Activated T-helper 2 cell treated with anti-CD3 and anti-CD28 coated beads, Interferon-gamma antibody, Interleukin-2, Interleukin-4, amounts not matched to agents 10 μg/mL and 5 μg/mL and 100 μg/mL, durations not matched to agents 14 hours and 24 hours and 36 hours (primary cell): ENCODE measurements at regions not wholly inside any gene's neighbourhood (a gene's known extent, or its start where the extent isn't known, plus 50 kb on each side); places are given as distances from the start of the nearest gene placed in this dataset.
"Not testable (repeated sequence)": the region's sequence is repeated elsewhere in the genome, so short reads cannot be mapped to it uniquely, and the experiment has no call there.

Source experiments
- DNase-seq: peaks from one replicate; pipeline ENCODE4 v3.0.0; 2021; ENCODE audit warnings: low spot score
- H3K27ac Mint-ChIP-seq: one replicate; pipeline ENCODE4 v1.8.0; 2021; ENCODE audit warnings: mixed read lengths
- H3K27me3 Mint-ChIP-seq: one replicate; pipeline ENCODE4 v1.8.0; 2021; ENCODE audit warnings: low read depth, mixed read lengths
- H3K36me3 Mint-ChIP-seq: one replicate; pipeline ENCODE4 v1.8.0; 2021; ENCODE audit warnings: low read depth, mixed read lengths
- H3K4me1 Mint-ChIP-seq: one replicate; pipeline ENCODE4 v1.8.0; 2021; ENCODE audit warnings: low read depth, mixed read lengths
- H3K4me3 Mint-ChIP-seq: one replicate; pipeline ENCODE4 v1.8.0; 2021; ENCODE audit warnings: low read depth, mild to moderate bottlenecking, moderate library complexity, mixed read lengths
- H3K9me3 Mint-ChIP-seq: one replicate; pipeline ENCODE4 v1.8.0; 2021; ENCODE audit warnings: mixed read lengths
- intact Hi-C: fragments of 100-400 bp; cut with micrococcal nuclease; formaldehyde crosslinking; loops from one replicate; pipeline ENCODE4 v1.15.1; 2023

DNA sequence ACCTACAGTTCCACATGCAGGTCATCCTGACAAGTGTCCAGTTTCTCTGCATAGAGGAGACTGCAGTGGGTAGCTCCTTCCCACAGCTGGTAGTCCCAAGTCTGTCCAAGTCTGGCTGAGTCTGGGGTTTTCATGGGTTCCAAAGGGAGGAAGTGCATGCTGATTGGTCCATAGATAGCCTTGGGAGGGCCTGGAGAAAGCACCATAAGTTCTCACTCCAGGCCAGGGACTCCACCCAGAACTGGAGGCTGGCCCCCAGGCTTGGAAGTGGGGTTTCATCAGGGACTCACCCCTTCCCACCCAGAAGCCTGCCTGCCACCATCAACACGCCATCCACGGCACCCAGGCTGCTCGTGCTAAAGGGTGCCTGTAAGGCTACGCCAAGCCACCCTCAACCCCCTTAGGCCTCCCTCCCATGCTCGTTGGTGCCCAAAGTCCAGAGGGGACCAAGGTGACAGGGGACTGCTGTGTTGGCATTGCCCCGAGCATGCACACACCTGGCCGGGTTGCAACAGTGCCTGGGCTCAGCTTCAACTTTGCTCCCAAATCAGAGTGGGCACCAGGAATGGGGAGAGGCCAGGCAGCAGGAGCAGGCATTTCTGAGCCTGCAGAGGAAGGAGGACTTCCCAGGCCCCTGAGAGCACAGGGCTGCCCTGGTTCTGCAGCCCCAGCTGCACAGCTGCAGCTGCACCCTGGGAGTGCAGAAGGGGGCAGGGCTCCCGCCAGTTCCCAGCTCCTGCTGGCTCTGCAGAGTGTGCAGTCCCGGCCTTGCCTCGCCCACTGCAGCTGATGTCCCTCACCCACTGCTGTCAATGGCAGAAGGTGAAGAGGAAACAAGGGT lies 116.5 kb upstream of the MAP2 start:
- no peak overlapping the region for H3K4me3 Mint-ChIP-seq
- H3K4me1 Mint-ChIP-seq, result no peaks in the 10 kb centered on the region
- no peak for DNase-seq
- H3K9me3 Mint-ChIP-seq, result no peaks in the 10 kb centered on the region
- no peak overlapping the region for H3K27ac Mint-ChIP-seq
- intact Hi-C loops, result no loop called here
- no peaks in the 10 kb centered on the region for H3K36me3 Mint-ChIP-seq
- no peaks in the 10 kb centered on the region for H3K27me3 Mint-ChIP-seq

DNA sequence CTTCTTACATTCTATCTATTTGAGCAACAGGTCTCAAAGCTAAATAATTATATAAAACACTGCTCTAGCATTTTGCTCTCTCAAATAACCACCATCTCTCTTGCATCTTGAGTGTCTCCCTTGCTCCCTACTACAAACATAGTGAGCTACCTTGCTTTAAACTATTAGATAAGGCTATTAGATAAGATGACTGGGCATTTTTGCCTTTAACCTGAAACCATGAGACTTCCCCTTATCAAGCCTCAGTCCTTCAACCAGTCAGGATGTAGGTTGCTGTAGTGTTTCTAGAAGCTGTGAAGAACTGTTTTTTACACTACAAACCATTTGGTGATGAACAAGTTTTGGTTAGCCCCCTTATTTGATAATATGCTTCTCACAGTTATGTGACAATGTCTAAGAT lies 115.4 kb upstream of the MAP2 start:
- Mint-ChIP-seq H3K9me3 (no peaks in the 10 kb centered on the region), H3K4me3 (no peak overlapping the region), H3K36me3 (no peaks in the 10 kb centered on the region), H3K4me1 (no peaks in the 10 kb centered on the region), H3K27ac (no peak overlapping the region), H3K27me3 (no peaks in the 10 kb centered on the region)
- intact Hi-C loops, result no loop called here
- no peak for DNase-seq

DNA sequence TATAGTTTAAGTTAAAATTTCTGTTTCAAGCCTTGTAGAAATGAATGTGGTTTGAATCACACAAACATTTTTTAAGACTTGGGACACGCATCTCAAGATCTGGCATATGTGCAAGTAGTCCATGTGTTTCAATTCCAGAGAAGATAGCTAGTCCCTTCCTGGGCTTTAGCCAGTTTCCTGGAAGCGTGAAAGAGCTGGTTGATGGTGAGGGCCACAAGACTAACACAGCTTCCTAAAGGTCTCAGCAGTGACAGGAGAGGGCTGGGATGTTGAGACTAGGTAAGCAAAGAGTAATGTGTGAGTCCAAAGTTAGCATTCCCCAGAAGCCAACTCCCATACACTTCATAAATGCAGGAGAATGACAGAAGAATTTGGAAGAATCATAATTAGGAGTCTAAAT lies 111.9 kb upstream of the MAP2 start:
- no peak for DNase-seq
- no peaks in the 10 kb centered on the region for H3K9me3 Mint-ChIP-seq
- H3K36me3 Mint-ChIP-seq, result no peaks in the 10 kb centered on the region
- H3K4me3 Mint-ChIP-seq, result no peak overlapping the region
- intact Hi-C loops, result no loop called here
- no peak overlapping the region for H3K27ac Mint-ChIP-seq
- H3K4me1 Mint-ChIP-seq, result no peaks in the 10 kb centered on the region
- H3K27me3 Mint-ChIP-seq, result no peaks in the 10 kb centered on the region

DNA sequence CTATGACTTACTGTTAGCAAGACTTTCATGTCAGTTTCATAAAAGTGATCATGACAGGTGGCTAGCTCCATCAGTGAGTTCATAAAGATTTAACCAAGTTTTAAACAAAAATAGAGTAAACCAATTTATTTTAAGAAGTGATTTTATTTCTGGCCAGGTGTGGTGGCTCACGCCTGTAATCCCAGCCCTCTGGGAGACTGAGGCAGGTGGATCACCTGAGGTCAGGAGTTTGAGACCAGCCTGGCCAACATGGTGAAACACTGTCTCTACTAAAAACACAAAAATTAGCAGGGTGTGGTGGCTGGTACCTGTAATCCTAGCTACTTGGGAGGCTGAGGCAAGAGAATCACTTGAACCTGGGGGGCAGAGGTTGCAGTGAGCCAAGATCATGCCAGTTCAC lies 111.4 kb upstream of the MAP2 start:
- H3K4me1 Mint-ChIP-seq, H3K4me3 Mint-ChIP-seq, DNase-seq, H3K27me3 Mint-ChIP-seq, H3K9me3 Mint-ChIP-seq, H3K27ac Mint-ChIP-seq, H3K36me3 Mint-ChIP-seq, intact Hi-C loops: not testable (repeated sequence)

DNA sequence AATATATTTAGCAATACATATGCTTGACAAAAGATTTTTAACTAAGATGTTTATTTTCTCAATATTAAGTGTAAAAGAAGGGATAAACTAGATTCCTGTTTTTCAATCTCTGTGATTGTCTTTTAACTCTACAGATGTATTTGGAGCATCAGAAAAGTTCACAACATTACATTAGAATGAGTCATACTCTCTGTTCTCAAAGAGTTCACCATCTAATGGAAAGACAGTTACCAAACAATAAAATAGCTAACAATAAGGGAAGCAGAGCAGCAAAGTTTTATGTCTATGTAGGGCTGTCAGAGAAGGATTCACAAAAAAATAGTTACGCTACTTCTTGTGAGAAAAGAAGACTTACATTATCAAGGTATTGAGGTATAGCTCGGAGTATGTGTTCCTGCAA lies 109.2 kb upstream of the MAP2 start:
- Mint-ChIP-seq H3K4me1 (no peaks in the 10 kb centered on the region), H3K27ac (no peak overlapping the region), H3K4me3 (no peak overlapping the region), H3K27me3 (no peaks in the 10 kb centered on the region), H3K9me3 (no peaks in the 10 kb centered on the region), H3K36me3 (no peaks in the 10 kb centered on the region)
- intact Hi-C loops, result no loop called here
- no peak for DNase-seq

DNA sequence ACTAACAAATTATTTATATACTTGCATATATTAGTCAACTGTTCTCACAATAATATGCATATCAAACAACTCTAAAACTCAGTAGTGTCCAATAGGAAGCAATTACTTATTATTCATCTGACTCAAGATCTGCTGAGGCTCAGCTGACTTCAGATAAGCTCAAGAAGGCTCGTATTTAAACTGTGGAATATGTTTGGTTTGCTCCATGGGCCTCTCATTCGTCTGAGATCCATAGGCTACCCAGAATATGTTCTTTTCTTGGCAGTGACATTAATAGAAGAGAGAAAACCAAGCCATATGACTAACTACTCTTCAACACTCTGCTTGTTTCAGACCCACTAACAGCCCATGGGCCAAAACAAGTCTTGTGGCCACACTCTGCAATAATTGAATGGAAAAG lies 107.7 kb upstream of the MAP2 start:
- intact Hi-C loops, result no loop called here
- H3K27me3 Mint-ChIP-seq, result no peaks in the 10 kb centered on the region
- H3K4me1 Mint-ChIP-seq, result no peaks in the 10 kb centered on the region
- H3K9me3 Mint-ChIP-seq, result no peaks in the 10 kb centered on the region
- no peak overlapping the region for H3K27ac Mint-ChIP-seq
- H3K36me3 Mint-ChIP-seq, result no peaks in the 10 kb centered on the region
- no peak overlapping the region for H3K4me3 Mint-ChIP-seq
- no peak for DNase-seq

DNA sequence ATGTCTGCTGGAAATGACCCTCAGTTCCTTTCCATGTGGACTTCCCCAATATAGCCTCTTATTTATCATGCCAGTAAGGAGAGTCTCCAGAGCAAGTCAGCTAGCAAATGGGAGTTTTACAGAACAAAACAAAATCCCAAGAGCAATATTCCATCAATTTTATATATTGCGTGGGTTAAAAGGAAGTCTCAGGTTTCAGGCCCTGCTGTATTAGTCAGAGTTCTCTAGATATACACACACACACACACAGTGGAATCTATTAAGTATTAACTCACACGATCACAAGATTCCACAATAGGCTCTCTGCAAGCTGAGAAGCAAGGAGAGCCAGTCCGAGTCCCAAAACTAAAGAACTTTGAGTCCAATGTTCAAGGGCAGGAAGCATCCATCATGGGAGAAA lies 102.8 kb upstream of the MAP2 start:
- no peaks in the 10 kb centered on the region for H3K27me3 Mint-ChIP-seq
- intact Hi-C loops, result no loop called here

DNA sequence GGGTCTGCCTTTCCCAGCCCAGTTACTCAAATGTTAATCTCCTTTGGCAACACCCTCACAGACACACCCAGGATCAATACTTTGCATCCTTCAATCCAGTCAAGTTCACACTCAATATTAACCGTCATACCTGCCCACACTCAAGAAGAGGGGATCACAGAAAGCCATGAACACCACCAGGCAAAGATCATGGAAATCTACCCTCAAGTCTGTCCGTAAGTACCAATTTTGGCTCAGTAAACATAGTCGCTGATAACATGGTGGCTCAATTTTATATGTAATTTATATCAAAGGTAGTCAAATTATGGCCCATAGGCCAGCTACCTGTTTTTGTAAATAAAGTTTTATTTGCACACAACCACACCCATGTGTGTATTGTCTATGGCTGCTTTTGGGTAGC lies 102.3 kb upstream of the MAP2 start:
- DNase-seq, result no peak
- Mint-ChIP-seq H3K36me3 (no peaks in the 10 kb centered on the region), H3K4me3 (no peak overlapping the region), H3K9me3 (no peaks in the 10 kb centered on the region), H3K27me3 (no peaks in the 10 kb centered on the region), H3K27ac (no peak overlapping the region), H3K4me1 (no peaks in the 10 kb centered on the region)
- intact Hi-C loops, result no loop called here

More for the DNA sequence above, 102.8 kb upstream of the MAP2 start:
- no peaks in the 10 kb centered on the region for H3K36me3 Mint-ChIP-seq
- H3K4me1 Mint-ChIP-seq, result no peaks in the 10 kb centered on the region
- no peak overlapping the region for H3K27ac Mint-ChIP-seq
- no peaks in the 10 kb centered on the region for H3K9me3 Mint-ChIP-seq
- H3K4me3 Mint-ChIP-seq, result no peak overlapping the region
- DNase-seq, result no peak

DNA sequence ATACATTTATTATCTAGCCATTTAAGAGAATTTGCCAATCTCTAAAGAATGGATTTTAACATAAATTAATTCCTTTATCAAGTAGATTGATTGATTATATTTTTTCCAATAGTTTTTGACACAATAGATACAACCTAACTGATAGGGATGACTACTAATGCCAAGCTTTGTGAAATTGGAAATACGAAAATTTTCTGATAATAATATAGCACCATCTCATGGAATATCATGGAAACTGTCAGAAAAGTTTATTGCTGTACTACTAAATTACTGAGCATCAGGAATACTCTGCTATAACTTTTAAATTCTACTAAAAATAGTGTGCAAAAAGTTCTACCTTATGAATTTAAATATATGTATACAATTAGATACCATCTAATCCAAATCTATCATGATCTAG lies 101.8 kb upstream of the MAP2 start:
- no peaks in the 10 kb centered on the region for H3K4me1 Mint-ChIP-seq
- intact Hi-C loops, result no loop called here
- H3K27ac Mint-ChIP-seq, result no peak overlapping the region
- no peak for DNase-seq
- no peaks in the 10 kb centered on the region for H3K9me3 Mint-ChIP-seq
- H3K4me3 Mint-ChIP-seq, result no peak overlapping the region
- no peaks in the 10 kb centered on the region for H3K36me3 Mint-ChIP-seq
- H3K27me3 Mint-ChIP-seq, result no peaks in the 10 kb centered on the region

DNA sequence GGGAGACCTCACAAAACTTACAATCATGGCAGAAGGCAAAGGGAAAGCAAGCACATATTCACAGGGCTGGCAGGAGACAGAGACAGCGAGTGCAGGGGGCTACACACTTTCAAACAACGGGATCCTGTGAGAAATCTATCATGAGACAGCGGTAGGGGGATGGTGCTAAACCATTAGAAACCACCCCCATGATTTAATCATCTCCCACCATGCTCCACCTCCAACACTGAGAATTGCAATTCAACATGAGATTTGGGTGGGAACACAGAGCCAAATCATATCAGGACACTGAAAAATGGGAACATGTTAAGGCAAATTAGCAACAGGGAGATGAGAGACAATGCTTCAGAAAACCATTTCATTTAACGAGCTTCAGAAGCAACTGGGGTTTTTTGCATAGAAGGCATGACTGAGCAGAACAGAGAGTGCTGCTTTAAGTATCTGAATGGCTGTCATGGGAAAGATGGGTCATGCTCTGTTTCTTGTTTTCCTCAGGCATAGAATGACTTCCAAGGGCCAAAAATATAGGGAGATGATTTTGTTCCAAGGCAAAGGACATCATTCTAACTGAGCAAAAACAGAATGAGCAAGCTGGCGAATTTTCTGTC lies 100.8 kb upstream of the MAP2 start:
- Mint-ChIP-seq H3K27ac (no peak overlapping the region), H3K27me3 (no peaks in the 10 kb centered on the region), H3K9me3 (no peaks in the 10 kb centered on the region), H3K4me1 (no peaks in the 10 kb centered on the region), H3K36me3 (no peaks in the 10 kb centered on the region), H3K4me3 (no peak overlapping the region)
- DNase-seq, result no peak
- intact Hi-C loops, result no loop called here

DNA sequence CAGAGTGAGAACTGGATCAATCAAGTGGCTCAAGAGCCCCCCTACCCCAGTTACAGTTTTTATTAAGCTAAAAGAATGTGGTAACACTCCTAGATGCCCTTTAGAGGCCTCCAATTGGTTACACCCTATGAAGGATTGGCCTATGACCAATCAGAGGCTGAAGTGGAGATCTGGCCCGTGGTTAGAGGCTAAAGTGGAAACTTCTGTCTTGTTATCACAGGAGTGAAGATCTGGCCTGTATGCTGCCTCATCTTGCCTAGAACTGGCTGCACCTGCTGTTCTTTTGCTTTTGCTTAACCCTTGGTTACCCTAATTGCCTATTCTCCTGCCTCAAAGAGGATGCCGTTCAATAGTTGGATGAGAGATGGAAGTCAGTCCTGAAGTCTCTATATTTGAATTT lies 100.1 kb upstream of the MAP2 start:
- H3K27ac Mint-ChIP-seq, result no peak overlapping the region
- no peaks in the 10 kb centered on the region for H3K9me3 Mint-ChIP-seq
- no peaks in the 10 kb centered on the region for H3K4me1 Mint-ChIP-seq
- H3K27me3 Mint-ChIP-seq, result no peaks in the 10 kb centered on the region
- H3K36me3 Mint-ChIP-seq, result no peaks in the 10 kb centered on the region
- intact Hi-C loops, result no loop called here
- no peak overlapping the region for H3K4me3 Mint-ChIP-seq
- no peak for DNase-seq

DNA sequence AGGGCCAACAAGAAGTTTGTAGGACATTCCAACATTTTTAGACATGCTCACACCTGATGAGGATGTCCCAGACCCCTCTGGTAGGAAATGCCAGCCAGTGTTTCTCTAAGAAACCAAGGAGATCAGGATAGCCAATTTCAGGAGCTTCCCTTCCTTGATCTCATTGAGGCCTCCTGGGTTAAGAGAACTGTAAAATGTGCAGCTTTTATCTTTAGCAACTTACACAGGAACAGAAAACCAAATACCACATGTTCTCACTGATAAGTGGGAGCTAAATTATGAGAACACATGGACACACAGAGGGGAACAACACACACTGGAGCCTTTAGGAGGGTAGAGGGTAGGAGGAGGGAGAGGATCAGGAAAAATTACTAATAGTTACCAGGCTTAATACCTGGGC lies 99.6 kb upstream of the MAP2 start:
- no peaks in the 10 kb centered on the region for H3K9me3 Mint-ChIP-seq
- no peaks in the 10 kb centered on the region for H3K36me3 Mint-ChIP-seq
- no peaks in the 10 kb centered on the region for H3K4me1 Mint-ChIP-seq
- DNase-seq, result no peak
- no peak overlapping the region for H3K27ac Mint-ChIP-seq
- H3K27me3 Mint-ChIP-seq, result no peaks in the 10 kb centered on the region
- H3K4me3 Mint-ChIP-seq, result no peak overlapping the region
- intact Hi-C loops, result no loop called here

DNA sequence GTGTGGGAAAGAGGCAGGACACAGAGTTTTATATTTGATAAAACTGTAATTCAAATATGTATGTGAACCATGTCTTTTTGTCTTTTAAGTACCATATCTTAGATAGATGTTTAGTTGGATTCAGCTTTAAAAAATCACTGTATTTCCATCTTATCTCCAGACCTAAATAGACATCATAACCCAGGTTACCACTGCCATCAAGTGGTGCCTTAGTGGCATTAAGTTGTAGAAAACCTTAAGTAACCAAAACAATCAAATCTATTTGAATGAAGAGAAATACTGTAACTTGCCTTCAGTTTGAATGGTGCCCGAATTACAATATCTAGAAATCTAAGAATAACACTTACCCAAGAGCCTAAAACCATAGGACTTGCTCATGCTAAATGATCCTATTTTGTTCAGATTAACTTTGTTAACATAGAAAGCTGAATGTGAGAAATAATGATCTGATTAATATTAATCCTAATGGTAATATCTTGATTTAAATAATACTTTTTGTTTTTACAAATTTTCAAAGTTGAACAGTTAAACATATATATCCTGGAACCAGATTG lies 92.5 kb upstream of the MAP2 start:
- Mint-ChIP-seq H3K4me3 (no peak overlapping the region), H3K36me3 (no peaks in the 10 kb centered on the region), H3K4me1 (no peaks in the 10 kb centered on the region), H3K27ac (no peak overlapping the region), H3K9me3 (no peaks in the 10 kb centered on the region), H3K27me3 (no peaks in the 10 kb centered on the region)
- intact Hi-C loops, result loop anchor here (10.0 kb wide), 2 partner anchors 633 to 863 kb away; no protein-coding TSS in a partner anchor
- no peak for DNase-seq
